ENCODE measurements at regions not wholly inside any gene's neighbourhood (a gene's known extent, or its start where the extent isn't known, plus 50 kb on each side); places are given as distances from the start of the nearest gene placed in this dataset.
A peak's percentile ranks its signal among the peaks of the same experiment; 100 is the strongest.

DNA sequence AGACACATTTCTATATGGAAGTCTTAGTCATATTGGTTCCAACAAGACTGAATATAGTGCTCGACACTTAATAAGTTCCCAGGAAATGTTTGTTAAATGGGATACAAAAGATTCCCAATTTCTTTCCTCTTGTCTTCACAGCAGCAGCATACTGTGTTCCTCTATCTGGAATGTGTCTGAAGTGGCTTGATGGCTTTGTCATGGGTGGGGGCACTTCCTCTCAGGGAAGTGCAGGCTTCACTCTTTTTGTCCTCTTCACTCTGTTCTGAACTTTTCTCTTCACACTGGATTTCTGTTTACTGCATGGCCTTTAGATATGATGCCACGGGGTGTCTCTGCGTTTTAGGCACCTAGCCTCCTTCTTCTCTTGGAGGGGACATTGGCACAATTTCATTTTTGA lies 127.7 kb upstream of the C9orf72 start:
- WGBS, 2 donors = 80 to 82% methylated on average over 3 of the region's 3 CpGs
- TF ChIP-seq POLR2A (IDR thresholded peaks at IDR 0.05) = no peak
- TF ChIP-seq, protein P1, sequence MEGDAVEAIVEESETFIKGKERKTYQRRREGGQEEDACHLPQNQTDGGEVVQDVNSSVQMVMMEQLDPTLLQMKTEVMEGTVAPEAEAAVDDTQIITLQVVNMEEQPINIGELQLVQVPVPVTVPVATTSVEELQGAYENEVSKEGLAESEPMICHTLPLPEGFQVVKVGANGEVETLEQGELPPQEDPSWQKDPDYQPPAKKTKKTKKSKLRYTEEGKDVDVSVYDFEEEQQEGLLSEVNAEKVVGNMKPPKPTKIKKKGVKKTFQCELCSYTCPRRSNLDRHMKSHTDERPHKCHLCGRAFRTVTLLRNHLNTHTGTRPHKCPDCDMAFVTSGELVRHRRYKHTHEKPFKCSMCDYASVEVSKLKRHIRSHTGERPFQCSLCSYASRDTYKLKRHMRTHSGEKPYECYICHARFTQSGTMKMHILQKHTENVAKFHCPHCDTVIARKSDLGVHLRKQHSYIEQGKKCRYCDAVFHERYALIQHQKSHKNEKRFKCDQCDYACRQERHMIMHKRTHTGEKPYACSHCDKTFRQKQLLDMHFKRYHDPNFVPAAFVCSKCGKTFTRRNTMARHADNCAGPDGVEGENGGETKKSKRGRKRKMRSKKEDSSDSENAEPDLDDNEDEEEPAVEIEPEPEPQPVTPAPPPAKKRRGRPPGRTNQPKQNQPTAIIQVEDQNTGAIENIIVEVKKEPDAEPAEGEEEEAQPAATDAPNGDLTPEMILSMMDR (IDR thresholded peaks at IDR 0.05) = no peak
- intact Hi-C loops (cut with DNase I; ENCODE audit: low total_unique reads) = no loop called here

DNA sequence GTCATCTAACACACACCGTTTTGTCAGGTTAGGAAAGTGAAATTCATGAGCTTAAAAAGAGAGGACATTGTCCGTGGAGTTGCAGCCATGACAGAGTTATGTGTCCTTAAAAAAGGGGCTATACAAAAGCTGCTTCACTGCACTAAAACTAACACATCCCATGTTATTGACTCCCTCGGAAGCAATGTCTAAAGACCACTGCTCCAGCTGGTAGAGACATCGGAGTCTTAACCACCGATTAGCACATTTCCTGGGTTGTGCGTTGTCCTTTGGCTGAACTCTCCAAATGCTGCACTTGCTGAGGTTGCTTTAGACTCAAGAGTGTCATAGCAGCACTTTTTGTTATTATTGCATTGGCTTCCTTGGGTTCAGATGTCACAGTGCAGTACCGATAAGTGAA lies 128.3 kb upstream of the C9orf72 start:
- intact Hi-C loops (cut with DNase I; ENCODE audit: low total_unique reads) = no loop called here
- H3K4me3 ChIP-seq (ENCODE audit: low read depth, poor library complexity, severe bottlenecking) = no peak overlapping the region
- WGBS, 2 donors = 52 to 55% methylated on average over 7 of the region's 7 CpGs
- TF ChIP-seq, protein P1 (IDR thresholded peaks at IDR 0.05) = no peak
- TF ChIP-seq POLR2A (IDR thresholded peaks at IDR 0.05) = no peak
- peak in 1 of 2 donors; percentile 36 for DNase-seq (ENCODE audit: low spot score in 2 of 2)

More for the DNA sequence above, 127.7 kb upstream of the C9orf72 start:
- no peak for DNase-seq (ENCODE audit: low spot score in 2 of 2)
- H3K4me3 ChIP-seq (ENCODE audit: low read depth, poor library complexity, severe bottlenecking) = no peak overlapping the region

DNA sequence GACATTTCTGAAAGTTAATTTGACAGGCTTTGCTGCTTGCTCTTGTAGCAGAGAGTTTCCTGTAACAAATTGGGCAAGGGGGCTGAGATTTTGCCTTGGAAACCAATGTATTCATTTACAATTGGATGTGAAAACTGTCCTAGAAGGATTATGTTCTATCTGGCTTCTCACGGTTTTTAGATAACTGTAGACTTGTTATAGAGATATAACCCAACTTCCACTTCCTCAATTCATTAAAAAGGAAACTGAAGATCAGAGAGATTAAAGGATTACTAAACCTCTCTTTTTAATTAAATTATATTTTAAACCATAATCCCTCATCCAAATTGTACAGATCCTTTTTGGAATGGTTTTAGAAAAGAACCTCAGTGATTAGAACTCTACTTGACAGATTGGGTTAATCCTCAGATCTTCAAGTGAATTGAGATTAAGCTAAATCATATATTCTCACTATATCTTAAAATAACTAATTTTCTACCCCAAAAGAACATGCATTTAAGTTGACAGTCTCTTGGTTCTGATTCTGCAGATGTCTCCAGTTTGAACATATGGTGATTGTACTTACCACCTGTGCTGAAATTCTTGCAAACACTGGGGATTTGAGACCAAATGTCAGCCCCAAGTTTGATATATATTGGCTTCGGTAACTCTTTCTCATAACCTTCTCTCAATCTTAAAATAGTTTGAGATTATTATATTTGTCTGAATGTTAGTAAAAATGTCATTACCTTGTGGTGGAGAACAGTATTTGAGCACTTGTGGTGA lies 130.1 kb upstream of the C9orf72 start:
- no peak for DNase-seq (ENCODE audit: low spot score in 2 of 2)
- no peak overlapping the region for H3K4me3 ChIP-seq (ENCODE audit: low read depth, poor library complexity, severe bottlenecking)
- intact Hi-C loops (cut with DNase I; ENCODE audit: low total_unique reads) = no loop called here
- no peak for TF ChIP-seq POLR2A (IDR thresholded peaks at IDR 0.05)
- TF ChIP-seq, protein P1 (IDR thresholded peaks at IDR 0.05) = no peak
- 64 to 73% methylated on average over 2 of the region's 2 CpGs for WGBS, 2 donors

- 91 to 92% methylated on average over 2 of the region's 2 CpGs for WGBS, 2 donors
- TF ChIP-seq POLR2A (IDR thresholded peaks at IDR 0.05) = no peak
- TF ChIP-seq, protein P1 (IDR thresholded peaks at IDR 0.05) = no peak
- no peak for DNase-seq (ENCODE audit: low spot score in 2 of 2)
- no peak overlapping the region for H3K4me3 ChIP-seq (ENCODE audit: low read depth, poor library complexity, severe bottlenecking)
- intact Hi-C loops (cut with DNase I; ENCODE audit: low total_unique reads) = no loop called here
These were observed 138.0 kb upstream of the C9orf72 start for GRCh38 chr9:27711241-27711640.

DNA sequence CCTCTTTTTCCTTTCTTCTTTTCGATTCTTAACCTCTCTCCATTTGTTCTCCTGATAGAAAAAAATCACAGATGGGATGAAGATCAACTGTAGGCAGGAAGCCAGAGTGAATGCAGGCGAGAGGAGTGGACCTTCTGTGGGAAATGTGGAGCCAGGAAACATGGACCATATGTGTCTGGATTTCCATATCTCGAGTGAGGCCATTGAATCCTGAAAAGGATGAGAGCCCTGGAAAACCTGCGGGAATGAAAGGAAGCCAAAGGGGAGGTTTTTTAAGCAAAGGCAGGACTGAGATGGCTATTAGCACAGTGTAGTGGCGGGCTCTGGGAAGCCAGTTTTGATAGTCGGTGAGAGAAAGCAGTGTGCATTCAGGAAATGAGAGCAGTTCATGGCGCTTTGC lies 139.5 kb upstream of the C9orf72 start:
- DNase-seq (ENCODE audit: low spot score in 2 of 2) = no peak

More for the DNA sequence above, 139.5 kb upstream of the C9orf72 start:
- no peak overlapping the region for H3K4me3 ChIP-seq (ENCODE audit: low read depth, poor library complexity, severe bottlenecking)
- WGBS, 2 donors = 66 to 71% methylated on average over 7 of the region's 7 CpGs
- no peak for TF ChIP-seq POLR2A (IDR thresholded peaks at IDR 0.05)
- TF ChIP-seq, protein P1 (IDR thresholded peaks at IDR 0.05) = no peak
- intact Hi-C loops (cut with DNase I; ENCODE audit: low total_unique reads) = no loop called here

Measured in lower leg skin (tissue), 4 donors.